ENCODE measurements at regions not wholly inside any gene's neighbourhood (a gene's known extent, or its start where the extent isn't known, plus 50 kb on each side); places are given as distances from the start of the nearest gene placed in this dataset.

GRCh38 chr12:85661461-85662206, 174.6 kb downstream of the RASSF9 start:
- no peak for FAIRE-seq
- TF ChIP-seq POLR2A (IDR thresholded peaks at IDR 0.05; ENCODE audit: low read depth, low read length): no peak
- DNase-seq (ENCODE audit: insufficient read length, low spot score): no peak

DNA sequence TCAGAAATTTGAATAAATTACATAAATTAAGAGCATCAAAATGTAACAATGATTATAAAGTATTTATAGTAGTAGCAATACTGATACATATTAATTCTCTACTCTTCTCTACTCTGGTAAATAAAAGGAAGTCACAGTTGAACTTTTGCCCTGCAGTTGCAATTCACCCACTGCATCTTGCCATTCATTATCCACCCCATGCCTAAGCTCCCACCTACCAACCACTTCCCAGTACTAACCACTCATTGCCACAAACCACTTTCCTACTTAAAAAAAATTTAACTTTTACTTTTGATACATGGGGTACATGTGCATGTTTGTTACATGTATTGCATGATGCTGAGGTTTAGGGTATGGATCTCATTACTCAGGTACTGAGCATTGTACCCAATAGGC, 174.0 kb downstream of the RASSF9 start:
- TF ChIP-seq POLR2A (IDR thresholded peaks at IDR 0.05; ENCODE audit: low read depth, low read length): no peak
- FAIRE-seq (no peak), DNase-seq (ENCODE audit: insufficient read length, low spot score) (no peak)

GRCh38 chr12:85663631-85664030, 172.6 kb downstream of the RASSF9 start:
- FAIRE-seq: no peak
- DNase-seq (ENCODE audit: insufficient read length, low spot score): no peak
- no peak for TF ChIP-seq POLR2A (IDR thresholded peaks at IDR 0.05; ENCODE audit: low read depth, low read length)

DNA sequence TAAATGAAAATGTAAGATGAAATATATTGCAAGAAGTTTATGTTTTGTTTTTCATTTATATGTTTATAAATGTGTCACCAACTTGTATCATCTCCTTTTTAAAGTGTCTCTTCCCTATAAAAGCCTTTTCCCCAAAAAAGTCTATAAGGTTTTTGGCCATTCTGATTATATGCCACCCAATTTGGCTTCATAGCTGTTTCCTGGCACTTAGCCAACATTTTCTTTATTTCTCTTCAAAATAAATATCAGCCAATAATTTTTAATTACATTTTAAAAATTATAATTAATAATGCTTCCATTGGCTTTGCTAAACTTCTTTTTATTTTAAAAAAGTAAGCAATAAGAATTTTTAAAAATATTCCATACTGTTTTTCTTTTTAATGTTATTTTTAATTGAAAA, 171.8 kb downstream of the RASSF9 start:
- TF ChIP-seq POLR2A (IDR thresholded peaks at IDR 0.05; ENCODE audit: low read depth, low read length): no peak
- no peak for FAIRE-seq

GRCh38 chr12:85669911-85670310, 166.3 kb downstream of the RASSF9 start:
- no peak for TF ChIP-seq POLR2A (IDR thresholded peaks at IDR 0.05; ENCODE audit: low read depth, low read length)
- FAIRE-seq (no peak), DNase-seq (ENCODE audit: insufficient read length, low spot score) (no peak)

More for the DNA sequence above, 171.8 kb downstream of the RASSF9 start:
- no peak for DNase-seq (ENCODE audit: insufficient read length, low spot score)

GRCh38 chr12:85672436-85672835, 163.8 kb downstream of the RASSF9 start:
- no peak for FAIRE-seq
- no peak for DNase-seq (ENCODE audit: insufficient read length, low spot score)
- TF ChIP-seq POLR2A (IDR thresholded peaks at IDR 0.05; ENCODE audit: low read depth, low read length): no peak

GRCh38 chr12:85673921-85674420, 162.2 kb downstream of the RASSF9 start:
- no peak for TF ChIP-seq POLR2A (IDR thresholded peaks at IDR 0.05; ENCODE audit: low read depth, low read length)
- DNase-seq (ENCODE audit: insufficient read length, low spot score): no peak
- FAIRE-seq: no peak

DNA sequence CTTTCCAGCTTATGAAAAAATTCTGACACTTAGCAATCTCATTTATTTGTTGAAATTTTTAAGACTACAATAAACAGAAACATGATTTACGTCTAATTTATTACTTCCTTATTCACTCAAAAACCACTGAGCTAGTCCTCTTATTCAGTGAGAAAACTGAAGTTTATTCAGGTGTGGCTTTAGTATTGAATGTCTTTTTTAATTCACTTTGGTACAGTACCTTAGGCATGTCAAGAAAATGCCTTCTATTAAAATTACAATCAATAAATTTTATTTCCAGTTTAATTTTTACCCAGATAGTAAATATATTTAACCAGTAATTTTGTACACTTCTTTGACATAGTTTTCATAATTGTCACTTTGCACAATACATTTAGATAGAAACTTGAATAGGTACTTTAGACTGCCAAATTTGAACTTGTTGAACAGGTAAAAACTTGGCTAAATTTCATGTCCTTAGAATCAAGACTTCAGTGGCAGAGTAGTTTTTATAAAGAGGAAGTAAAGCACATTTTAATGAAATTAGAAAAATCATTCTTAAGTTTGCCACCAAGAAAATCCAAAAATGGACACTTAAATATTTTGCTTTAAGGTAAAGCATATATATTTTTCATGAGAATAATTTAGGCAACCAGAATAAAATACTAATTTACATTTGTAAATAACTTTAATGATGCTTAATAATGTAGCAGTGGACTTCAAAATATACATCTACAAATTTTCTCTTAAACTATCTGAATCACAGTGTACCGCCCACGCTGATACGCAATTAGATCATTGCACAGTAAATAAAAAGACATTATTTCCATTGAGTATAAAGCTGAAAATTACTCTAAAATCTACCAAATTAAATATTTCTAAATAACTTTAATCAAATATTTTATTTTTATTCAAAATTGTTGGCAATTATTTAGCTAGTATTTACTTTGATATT, 159.1 kb downstream of the RASSF9 start:
- no peak for FAIRE-seq
- no peak for DNase-seq (ENCODE audit: insufficient read length, low spot score)
- no peak for TF ChIP-seq POLR2A (IDR thresholded peaks at IDR 0.05; ENCODE audit: low read depth, low read length)

DNA sequence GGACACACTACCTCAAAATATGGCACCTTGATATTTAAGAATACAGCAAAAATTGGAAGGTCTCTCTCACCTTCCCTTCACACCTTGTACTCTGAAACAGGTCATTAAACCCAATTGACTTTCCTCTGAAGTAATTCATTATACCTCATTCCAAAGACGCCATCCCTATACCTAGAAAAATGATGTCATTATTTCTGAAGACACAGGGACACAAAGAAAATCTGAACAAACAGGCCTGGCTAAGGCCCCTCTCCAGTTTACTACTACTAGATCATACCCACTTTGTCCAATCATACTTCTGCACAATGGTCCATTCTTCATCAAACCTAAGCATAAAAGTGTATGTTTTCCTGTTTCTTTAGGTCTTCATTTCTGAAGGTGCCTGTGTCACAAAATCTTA, 156.9 kb downstream of the RASSF9 start:
- no peak for FAIRE-seq
- no peak for DNase-seq (ENCODE audit: insufficient read length, low spot score)
- no peak for TF ChIP-seq POLR2A (IDR thresholded peaks at IDR 0.05; ENCODE audit: low read depth, low read length)

- DNase-seq (ENCODE audit: insufficient read length, low spot score) (no peak), FAIRE-seq (no peak)
- TF ChIP-seq POLR2A (IDR thresholded peaks at IDR 0.05; ENCODE audit: low read depth, low read length): no peak
Measured at GRCh38 chr12:85680881-85681280, 155.3 kb downstream of the RASSF9 start.

DNA sequence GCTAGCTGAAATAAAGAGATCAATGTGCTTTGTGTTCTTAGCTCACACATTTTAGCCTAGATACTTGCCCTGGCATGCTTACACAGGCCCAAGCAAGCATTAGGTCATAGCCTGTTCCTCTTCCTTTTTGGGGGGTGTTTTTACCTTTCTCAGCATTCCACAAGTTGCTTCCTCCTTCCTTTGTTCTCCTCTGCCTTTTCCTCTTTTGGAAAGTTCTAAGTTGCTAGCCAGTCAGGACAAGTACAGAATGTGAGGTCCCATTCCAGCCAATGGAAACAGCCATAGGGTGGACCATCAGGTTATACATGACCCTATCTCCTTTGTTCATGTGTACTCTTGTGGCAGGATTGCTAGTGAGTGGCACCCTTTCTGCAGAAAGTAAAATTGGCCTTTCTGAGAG, 154.9 kb downstream of the RASSF9 start:
- TF ChIP-seq POLR2A (IDR thresholded peaks at IDR 0.05; ENCODE audit: low read depth, low read length): no peak
- DNase-seq (ENCODE audit: insufficient read length, low spot score): no peak
- no peak for FAIRE-seq

- FAIRE-seq (no peak), DNase-seq (ENCODE audit: insufficient read length, low spot score) (no peak)
- TF ChIP-seq POLR2A (IDR thresholded peaks at IDR 0.05; ENCODE audit: low read depth, low read length): no peak
Measured at GRCh38 chr12:85683051-85683450, 153.2 kb downstream of the RASSF9 start.

- TF ChIP-seq POLR2A (IDR thresholded peaks at IDR 0.05; ENCODE audit: low read depth, low read length): no peak
- no peak for FAIRE-seq
- DNase-seq (ENCODE audit: insufficient read length, low spot score): no peak
Measured at GRCh38 chr12:85688837-85689236, 147.4 kb downstream of the RASSF9 start.

DNA sequence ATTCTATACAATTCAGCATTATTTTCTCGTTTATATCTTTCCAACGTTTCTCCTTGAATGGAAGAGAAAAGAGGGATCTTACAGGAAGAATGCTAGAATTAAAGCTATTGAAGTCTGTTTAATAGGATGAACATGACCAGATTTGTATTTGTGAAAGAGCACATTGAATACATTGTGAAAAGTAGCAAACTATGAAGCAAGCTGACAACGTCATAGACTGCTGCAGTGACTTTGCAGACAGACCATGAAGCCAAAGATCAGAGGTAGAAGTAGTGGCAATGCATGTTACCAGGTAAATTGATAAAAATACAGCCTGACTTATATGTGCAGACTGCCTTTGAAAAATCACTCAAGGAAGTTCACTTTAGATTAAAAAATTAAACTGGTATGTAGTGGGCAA, 146.1 kb downstream of the RASSF9 start:
- no peak for FAIRE-seq
- DNase-seq (ENCODE audit: insufficient read length, low spot score): no peak
- no peak for TF ChIP-seq POLR2A (IDR thresholded peaks at IDR 0.05; ENCODE audit: low read depth, low read length)

Measured in H54 (cell line).